GM21447 (cell line): ENCODE measurements at regions not wholly inside any gene's neighbourhood (a gene's known extent, or its start where the extent isn't known, plus 50 kb on each side); places are given as distances from the start of the nearest gene placed in this dataset.

Experiments used
- ATAC-seq: cut with Tn5 transposase; IDR thresholded peaks from one replicate; pipeline ENCODE4 v1.9.1; 2021; ENCODE audit not compliant: unreplicated experiment

DNA sequence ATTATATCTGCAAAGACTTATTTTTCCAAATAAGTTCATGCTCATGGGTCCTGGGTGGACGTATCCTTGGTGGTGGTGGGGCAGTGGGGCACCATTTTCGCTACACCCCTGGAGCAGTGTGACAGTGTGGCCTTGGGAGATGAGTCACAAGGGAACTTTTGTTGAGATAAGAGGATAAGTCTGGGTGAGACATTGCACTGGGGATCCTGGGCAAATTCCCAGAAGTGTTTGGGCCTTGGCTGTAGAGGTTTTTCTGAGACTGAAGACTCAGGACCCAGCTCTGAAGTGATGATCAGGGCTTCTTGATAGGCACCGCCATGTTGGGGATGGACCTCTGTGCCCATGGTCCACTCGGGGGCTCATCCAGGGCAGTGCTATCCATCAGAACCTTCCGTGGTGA lies 149.4 kb downstream of the MACROH2A1 start:
- ATAC-seq, result no peak

DNA sequence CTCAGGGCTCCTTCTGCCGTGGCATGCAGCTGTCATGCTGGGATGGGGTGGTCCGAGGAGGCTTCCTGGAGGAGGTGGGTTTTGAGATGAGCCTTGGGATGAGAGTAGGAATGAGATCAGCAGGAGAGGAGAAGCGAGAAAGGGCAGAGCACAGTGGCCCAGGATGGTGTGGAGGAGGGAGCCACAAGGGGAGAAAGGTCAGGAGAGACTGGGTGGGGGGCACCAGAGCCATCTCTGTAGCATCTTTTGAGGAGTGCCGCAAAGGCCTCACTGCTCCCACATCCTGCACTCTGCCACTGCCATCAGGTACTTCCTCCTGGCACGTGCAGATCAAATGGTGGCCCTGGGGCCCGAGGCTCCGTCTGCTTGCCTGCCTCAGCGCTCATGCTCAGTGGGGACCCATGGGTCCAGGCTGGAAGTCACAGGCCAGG lies 150.2 kb downstream of the MACROH2A1 start:
- ATAC-seq, result no peak

DNA sequence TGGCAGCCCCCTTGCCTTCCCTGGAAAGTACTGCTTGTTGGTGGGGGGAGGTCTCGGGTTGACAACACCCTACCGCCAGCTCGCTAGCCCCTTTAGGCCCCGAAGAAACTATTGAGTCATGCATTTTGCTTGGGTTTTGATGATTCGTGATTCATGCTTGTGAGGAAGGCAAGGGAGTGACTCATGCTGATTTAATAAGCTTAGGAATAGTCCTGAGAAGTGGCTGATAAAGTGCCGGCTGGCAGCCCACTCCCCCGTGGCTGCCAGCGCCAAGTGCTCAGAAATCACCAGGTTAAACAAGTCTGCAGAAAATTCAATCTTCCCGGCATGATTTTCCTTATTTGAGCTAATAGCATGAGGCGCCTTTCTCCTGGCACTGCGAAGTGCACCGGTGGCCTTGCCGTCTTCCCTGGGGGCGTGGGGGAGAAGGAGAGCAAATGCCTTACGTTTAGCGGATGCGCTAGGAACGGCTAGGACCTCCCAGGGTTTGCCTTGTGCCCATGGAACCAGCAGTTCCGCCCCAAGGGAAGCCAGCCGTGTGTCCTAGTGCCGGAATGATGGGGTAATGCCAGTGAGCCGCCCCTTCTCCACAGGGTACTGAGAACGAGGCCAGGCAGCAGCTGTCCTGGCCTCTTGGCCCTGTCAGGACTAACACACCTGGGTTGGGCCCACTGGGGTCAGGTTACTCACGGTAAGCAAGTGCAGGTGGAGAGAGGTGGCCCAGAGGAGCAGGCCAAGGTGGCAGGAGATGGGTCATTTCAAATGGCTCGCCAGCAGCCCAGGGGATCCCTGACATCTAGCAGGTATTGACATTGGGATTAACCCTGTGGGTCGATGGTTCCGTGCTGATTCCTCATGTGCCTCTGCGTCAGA lies 151.9 kb downstream of the MACROH2A1 start:
- no peak for ATAC-seq

GRCh38 chr5:135246605-135246922 lies 152.5 kb downstream of the MACROH2A1 start:
- ATAC-seq, result no peak

GRCh38 chr5:135245521-135246499 lies 153.2 kb downstream of the MACROH2A1 start:
- no peak for ATAC-seq

GRCh38 chr5:135244620-135245021 lies 154.4 kb downstream of the MACROH2A1 start:
- ATAC-seq, result no peak

DNA sequence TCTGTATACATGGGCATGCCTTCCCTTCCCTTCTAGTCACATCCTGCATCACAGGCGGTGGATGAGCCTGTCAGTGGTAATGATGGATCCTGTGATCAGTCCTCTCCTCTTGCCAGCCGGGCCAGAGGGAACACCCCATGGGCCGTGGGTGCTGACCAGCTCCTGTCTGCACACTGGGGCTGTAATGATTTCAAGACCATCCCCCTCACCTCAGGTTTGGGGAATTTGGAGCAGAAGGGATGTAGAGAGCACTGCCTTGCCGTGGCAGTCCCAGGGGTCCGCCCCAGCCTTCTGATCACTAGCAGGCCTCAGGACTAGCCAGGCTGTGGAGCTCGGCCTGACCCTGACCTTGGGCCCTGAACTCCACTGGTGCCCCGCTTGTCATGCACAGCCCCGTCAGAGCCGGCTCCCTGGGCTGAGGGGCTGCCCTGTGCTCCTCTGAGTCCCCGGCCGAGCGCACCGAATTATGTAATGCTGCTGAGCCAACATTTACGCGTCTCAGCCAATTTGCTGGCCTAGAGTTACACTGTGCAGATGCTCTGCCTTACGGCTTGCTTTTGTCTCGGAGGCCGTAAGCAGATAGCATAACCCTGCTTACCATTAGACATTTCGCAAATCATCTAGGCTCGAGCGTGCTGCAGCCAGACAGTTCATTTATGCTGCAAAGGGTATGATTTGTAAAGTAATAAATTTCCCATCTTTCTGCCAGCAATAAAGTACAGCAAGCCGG lies 155.3 kb downstream of the MACROH2A1 start:
- no peak for ATAC-seq

- no peak for ATAC-seq
Observed at GRCh38 chr5:135242866-135243555, 156.0 kb downstream of the MACROH2A1 start.

DNA sequence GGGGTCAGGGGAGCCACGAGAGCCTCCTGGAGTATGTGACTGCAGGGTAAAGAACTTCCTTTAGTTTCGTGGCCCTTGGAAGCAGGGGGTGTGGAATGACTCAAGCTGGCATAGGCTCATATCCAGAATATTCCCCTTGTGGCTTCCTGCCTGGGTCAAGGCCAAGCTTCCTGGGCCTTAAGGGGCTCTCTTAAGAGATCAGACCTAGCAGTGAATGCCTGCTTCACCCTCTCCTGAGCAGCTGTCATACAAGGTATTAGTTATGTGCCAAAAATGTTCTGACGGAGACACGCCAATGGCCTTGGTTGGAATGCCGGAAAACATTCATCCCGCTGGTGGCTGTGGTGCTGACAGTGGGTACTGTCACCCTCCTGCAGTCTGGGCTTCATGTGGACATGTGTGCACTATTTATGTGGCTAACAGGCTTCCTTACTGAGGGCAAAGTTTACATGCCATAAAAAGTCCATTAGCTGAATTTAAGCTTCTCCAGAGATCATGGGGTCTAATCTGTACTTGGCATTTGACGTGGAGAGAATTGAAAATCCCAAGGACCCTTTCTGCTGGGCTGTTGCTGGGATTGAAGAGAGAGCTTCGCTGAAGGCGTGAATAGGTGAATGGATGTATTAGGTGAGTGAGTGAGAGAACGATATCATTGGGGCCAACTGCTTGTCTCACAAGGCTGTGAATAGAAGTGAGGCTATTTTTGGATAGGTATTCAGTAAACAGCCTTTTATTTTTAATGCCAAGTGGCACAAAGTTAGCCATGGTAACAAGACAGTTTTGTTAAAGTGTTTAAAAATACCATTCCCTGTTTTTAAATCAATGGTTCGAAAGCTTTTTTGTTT lies 156.8 kb downstream of the MACROH2A1 start:
- ATAC-seq, result no peak

GRCh38 chr5:135241536-135241935 lies 157.5 kb downstream of the MACROH2A1 start:
- no peak for ATAC-seq

- ATAC-seq, result no peak
Observed at GRCh38 chr5:135240781-135241360, 158.2 kb downstream of the MACROH2A1 start.

GRCh38 chr5:135240283-135240633 lies 158.8 kb downstream of the MACROH2A1 start:
- ATAC-seq, result no peak

GRCh38 chr5:135239453-135240282 lies 159.4 kb downstream of the MACROH2A1 start:
- ATAC-seq, result no peak

GRCh38 chr5:135238622-135239452 lies 160.2 kb downstream of the MACROH2A1 start:
- ATAC-seq, result no peak

GRCh38 chr5:135237748-135238103 lies 161.3 kb downstream of the MACROH2A1 start:
- ATAC-seq, result no peak

DNA sequence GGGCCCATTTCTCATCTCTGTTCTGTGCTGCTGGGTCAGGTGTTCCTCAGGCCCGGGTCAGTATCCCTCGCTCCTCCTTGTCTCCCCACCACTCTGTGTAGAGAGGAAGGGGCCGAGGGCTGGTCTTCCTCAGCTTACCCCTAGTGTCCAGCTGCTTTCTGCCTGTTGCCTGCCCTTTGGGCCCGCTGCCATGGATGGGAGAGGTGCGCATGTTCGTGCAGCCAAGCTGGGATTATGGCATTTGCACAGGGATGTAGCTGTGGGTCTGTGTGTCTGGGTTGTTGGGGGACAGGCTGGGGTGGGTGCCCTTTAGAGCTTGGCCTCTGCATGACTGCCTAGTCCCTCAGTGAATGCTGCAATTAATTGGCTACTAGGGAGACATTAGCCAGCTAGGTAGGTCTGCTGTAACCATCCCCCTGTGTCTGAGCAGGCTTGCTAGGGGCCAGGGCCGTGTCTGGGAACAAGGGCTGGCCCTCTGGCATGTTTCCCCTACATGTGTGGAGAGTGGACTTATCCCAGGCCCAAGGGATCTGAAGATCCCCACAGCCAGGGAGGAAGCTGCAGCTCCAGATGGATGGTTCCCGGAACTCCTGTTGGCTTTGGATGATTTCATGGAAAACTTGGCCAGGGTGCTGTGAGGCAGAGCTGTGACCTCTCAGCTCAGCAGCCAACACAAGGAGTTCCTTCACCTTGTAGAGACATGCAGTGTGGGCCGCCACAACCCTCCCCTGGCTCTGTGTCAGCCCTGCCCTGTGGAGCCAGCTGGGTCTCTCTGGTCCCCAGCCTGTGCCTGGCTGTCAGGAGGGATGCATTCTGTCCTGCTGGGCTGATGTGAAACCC lies 161.9 kb downstream of the MACROH2A1 start:
- no peak for ATAC-seq
